ENCODE measurements at regions not wholly inside any gene's neighbourhood (a gene's known extent, or its start where the extent isn't known, plus 50 kb on each side); places are given as distances from the start of the nearest gene placed in this dataset.

DNA sequence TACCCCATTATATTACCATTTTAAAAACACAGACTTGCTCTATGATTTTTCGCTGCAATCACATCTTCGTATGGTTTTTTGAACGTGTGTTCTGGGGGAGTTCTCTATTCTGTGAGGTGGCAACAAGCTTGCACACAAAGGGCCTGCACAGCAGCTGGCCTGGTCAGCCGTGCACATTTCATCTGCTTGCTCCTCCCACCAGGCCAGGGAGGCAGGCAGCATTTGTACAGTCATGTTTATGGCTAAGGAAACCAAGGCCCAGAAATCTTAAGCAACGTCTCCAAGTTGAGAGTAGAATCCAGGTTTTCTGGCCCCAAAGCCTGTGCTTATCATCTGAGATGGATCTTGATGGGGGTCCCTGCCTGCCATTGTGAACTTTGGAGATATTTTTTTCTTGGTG is 106.4 kb upstream of the SMIM21 start:
- TF ChIP-seq CTCF (IDR thresholded peaks at IDR 0.05) (no peak), EZH2phosphoT487 (IDR thresholded peaks at IDR 0.05) (no peak)
